ENCODE measurements at regions not wholly inside any gene's neighbourhood (a gene's known extent, or its start where the extent isn't known, plus 50 kb on each side); places are given as distances from the start of the nearest gene placed in this dataset.

DNA sequence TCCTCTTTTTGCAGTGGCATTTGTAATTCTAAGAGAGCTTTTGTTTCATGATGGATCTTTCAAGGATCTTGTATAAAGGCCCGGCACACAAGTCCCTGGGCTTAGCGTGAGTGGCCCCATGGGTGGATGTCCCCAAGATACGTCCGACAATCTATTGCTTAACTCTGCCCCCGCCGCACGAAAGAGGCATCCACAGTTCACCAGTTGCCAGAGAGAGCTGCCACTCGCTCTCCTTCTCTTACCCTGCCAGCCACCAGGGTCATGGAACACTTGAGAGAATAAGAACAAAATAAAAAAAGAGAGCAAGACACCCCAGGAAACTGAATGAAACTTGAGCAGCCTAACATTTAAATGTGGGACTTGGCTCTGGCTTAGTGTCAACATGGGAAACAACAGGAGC is 92.3 kb downstream of the CTAGE1 start:
- no peak overlapping the region for H3K4me2 ChIP-seq (ENCODE audit: low read length)

DNA sequence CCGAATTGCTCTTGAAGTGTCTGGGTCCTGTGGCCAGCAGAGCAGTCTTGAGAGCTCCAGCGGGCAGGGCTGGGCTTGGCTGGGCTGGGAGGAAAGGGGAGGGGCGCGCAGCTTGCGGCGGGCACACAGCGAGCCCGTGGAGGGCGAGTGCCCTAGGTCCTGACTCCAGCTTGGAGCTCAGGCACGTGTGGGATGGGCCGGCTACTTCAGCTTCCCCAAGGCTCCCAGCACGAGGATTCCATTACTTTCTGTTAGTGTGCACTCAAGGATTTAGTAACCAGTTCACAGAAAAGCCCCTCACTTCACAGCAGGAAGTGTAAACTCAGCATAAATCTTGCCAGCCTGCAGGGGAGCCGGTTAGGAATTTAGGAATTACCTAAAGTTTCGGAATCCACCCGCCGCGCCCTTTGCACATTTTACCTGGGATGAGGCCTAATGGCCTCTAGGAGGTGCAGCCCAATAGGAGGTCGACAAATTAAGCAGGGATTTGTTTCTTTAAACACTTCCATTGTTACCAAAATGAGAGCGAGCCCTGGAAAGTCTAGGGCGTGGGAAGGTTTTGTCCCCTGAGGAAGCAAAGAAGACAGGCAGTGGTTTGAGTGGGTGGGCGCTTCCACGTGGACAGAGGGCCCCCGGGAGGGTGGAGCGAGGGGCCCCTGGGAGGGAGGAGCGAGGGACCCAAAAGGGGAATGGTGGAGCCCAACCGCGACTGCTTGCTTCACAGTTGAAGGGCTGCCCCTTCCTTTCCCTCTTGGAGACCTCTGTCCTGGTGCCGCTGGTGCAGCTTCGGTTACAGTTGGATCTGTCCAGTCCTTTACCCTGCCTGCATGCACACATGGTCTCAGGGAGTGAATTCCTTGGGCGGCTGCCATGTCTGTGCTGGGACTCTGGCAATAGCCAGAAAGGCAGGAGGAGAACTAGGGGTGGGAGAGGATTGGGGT is 93.3 kb downstream of the CTAGE1 start:
- no peaks in the 10 kb centered on the region for H3K9me3 ChIP-seq (replicated peaks; ENCODE audit: low read length)
- H3K9ac ChIP-seq (ENCODE audit: low read depth, low read length): no peak overlapping the region
- H3K4me3 ChIP-seq (ENCODE audit: low read length): no peak overlapping the region
- H3K36me3 ChIP-seq (ENCODE audit: insufficient read depth, low read length): no peaks in the 10 kb centered on the region
- H3K4me1 ChIP-seq (ENCODE audit: control insufficient read depth, insufficient read depth, low read length): no peaks in the 10 kb centered on the region
- no peaks in the 10 kb centered on the region for H3K27me3 ChIP-seq (ENCODE audit: control insufficient read depth, insufficient read depth, low read length)
- no peak overlapping the region for H3K4me2 ChIP-seq (ENCODE audit: low read length)

More for the DNA sequence above, 92.3 kb downstream of the CTAGE1 start:
- H3K36me3 ChIP-seq (ENCODE audit: insufficient read depth, low read length): no peaks in the 10 kb centered on the region
- H3K9me3 ChIP-seq (replicated peaks; ENCODE audit: low read length): no peaks in the 10 kb centered on the region
- no peaks in the 10 kb centered on the region for H3K4me1 ChIP-seq (ENCODE audit: control insufficient read depth, insufficient read depth, low read length)
- no peaks in the 10 kb centered on the region for H3K27me3 ChIP-seq (ENCODE audit: control insufficient read depth, insufficient read depth, low read length)
- H3K9ac ChIP-seq (ENCODE audit: low read depth, low read length): no peak overlapping the region
- no peak overlapping the region for H3K4me3 ChIP-seq (ENCODE audit: low read length)

DNA sequence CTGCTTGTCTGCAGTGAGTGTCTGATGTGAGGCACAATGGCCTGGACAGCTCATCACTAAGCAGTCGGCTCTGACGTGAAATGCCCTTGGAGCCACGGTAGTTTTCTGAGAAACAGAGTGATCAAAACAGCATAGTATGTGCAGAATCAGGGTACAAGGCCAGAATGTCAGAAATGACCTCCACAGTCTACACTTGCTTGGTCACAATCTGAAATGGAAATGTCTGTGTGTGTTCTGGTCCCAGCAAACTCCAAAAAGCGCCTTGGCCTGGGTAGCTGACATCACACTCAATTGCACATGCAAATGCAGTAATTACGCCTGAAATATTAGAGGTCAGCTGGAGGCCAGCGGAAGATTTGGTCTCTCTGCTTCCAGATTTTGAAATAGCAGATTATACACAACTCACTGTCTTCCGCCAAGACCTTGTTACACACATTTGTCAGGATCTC is 95.4 kb downstream of the CTAGE1 start:
- Histone ChIP-seq H3K27me3 (ENCODE audit: control insufficient read depth, insufficient read depth, low read length) (no peaks in the 10 kb centered on the region), H3K4me3 (ENCODE audit: low read length) (no peak overlapping the region), H3K9me3 (replicated peaks; ENCODE audit: low read length) (no peaks in the 10 kb centered on the region), H3K4me1 (ENCODE audit: control insufficient read depth, insufficient read depth, low read length) (no peaks in the 10 kb centered on the region), H3K4me2 (ENCODE audit: low read length) (no peak overlapping the region), H3K36me3 (ENCODE audit: insufficient read depth, low read length) (no peaks in the 10 kb centered on the region), H3K9ac (ENCODE audit: low read depth, low read length) (no peak overlapping the region)

DNA sequence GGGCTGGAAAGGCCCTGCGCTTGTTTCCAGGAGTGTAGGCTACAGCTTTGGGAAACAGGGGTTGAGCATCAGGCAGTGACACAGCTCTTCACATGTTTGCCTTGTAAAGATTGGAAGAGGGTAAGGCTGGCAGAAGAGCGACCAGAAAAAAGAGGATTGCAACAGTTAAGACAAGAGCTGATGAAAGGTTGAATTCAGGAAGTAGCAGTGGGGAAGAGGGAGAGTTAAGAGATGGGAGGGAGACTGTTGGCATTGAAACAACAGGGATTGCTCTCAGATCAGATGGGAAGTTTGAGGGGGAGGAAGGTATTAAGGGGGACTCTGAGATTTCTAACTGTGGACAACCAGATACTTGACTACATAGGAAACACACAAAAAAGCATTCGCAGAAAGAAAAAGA is 96.9 kb downstream of the CTAGE1 start:
- H3K36me3 ChIP-seq (ENCODE audit: insufficient read depth, low read length): no peaks in the 10 kb centered on the region
- H3K27me3 ChIP-seq (ENCODE audit: control insufficient read depth, insufficient read depth, low read length): no peaks in the 10 kb centered on the region
- no peaks in the 10 kb centered on the region for H3K4me1 ChIP-seq (ENCODE audit: control insufficient read depth, insufficient read depth, low read length)
- H3K4me2 ChIP-seq (ENCODE audit: low read length): no peak overlapping the region
- no peak overlapping the region for H3K9ac ChIP-seq (ENCODE audit: low read depth, low read length)
- no peaks in the 10 kb centered on the region for H3K9me3 ChIP-seq (replicated peaks; ENCODE audit: low read length)
- H3K4me3 ChIP-seq (ENCODE audit: low read length): no peak overlapping the region

DNA sequence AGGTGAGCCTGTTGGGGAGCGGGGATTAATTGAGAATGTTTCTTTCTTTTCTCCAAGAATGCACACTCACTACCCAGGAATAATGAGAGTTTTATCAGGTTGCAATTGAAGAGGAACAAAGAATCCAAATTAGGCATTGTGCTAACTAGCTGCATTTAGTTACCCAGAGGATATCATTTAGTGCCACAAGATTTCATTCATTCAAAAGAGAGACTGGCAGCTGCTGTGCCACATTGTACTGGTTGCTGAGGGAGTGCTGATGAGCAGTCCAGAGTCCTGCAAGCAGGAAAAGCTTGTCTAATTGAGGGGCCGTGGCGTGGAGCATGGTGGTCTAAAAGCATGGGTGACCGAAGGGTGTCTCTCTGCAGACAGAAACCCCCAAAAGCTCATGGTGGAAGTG is 97.6 kb downstream of the CTAGE1 start:
- Histone ChIP-seq H3K4me3 (ENCODE audit: low read length) (no peak overlapping the region), H3K4me1 (ENCODE audit: control insufficient read depth, insufficient read depth, low read length) (no peaks in the 10 kb centered on the region), H3K9ac (ENCODE audit: low read depth, low read length) (no peak overlapping the region), H3K9me3 (replicated peaks; ENCODE audit: low read length) (no peaks in the 10 kb centered on the region), H3K36me3 (ENCODE audit: insufficient read depth, low read length) (no peaks in the 10 kb centered on the region), H3K27me3 (ENCODE audit: control insufficient read depth, insufficient read depth, low read length) (no peaks in the 10 kb centered on the region), H3K4me2 (ENCODE audit: low read length) (no peak overlapping the region)

DNA sequence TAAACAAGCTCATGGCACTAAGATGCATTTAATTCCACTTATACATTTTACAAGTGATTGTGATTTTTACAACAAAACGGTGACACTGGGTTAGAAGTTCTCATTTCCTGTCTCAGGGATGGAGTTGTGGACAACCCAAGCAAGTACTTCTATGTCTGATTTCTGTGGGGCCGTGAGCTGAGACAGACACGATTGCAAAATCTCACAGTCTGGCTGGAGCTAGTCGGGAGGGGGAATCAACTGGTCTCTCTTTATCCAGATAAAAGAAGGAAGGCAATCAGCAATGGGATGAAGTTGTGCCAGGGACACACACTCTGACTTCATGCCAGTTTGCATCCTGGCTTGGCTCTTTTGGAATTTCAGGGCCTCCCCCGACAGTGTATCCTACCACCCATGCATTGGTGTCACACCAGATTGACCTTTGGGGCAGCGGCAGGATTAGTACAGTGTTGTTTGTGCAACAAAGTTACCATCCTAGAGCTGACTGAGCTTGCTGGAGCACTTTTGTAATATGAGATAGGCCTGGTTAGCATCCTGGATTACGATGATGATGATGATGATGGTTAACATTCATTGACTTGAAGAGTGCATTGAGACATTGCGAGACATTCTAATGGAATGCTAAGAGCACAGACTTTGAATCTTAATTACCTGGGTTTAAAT is 98.8 kb downstream of the CTAGE1 start:
- H3K27me3 ChIP-seq (ENCODE audit: control insufficient read depth, insufficient read depth, low read length): no peaks in the 10 kb centered on the region
- H3K4me3 ChIP-seq (ENCODE audit: low read length): no peak overlapping the region
- no peaks in the 10 kb centered on the region for H3K36me3 ChIP-seq (ENCODE audit: insufficient read depth, low read length)
- no peak overlapping the region for H3K9ac ChIP-seq (ENCODE audit: low read depth, low read length)
- H3K4me2 ChIP-seq (ENCODE audit: low read length): no peak overlapping the region
- H3K4me1 ChIP-seq (ENCODE audit: control insufficient read depth, insufficient read depth, low read length): no peaks in the 10 kb centered on the region
- no peaks in the 10 kb centered on the region for H3K9me3 ChIP-seq (replicated peaks; ENCODE audit: low read length)

DNA sequence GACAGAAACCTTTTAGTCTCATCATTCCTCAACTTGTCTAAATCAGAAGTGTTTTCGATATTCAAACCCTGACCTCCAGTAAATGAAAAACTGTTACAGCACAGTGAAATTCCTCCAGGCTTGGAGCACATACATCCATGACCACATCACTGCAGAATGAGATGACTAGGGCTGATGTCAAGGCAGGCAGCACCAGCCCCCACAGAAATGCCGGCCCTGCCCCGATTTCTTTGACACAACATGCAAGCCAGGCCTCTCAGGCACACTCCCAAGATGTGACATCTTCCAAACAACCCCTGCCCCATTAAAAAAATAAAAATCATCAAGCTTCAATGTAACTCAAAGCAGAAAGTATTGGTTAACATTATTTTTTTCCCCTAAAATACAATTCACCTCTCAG is 103.3 kb downstream of the CTAGE1 start:
- Histone ChIP-seq H3K36me3 (ENCODE audit: insufficient read depth, low read length) (no peaks in the 10 kb centered on the region), H3K9ac (ENCODE audit: low read depth, low read length) (no peak overlapping the region), H3K4me3 (ENCODE audit: low read length) (no peak overlapping the region), H3K9me3 (replicated peaks; ENCODE audit: low read length) (no peaks in the 10 kb centered on the region), H3K27me3 (ENCODE audit: control insufficient read depth, insufficient read depth, low read length) (no peaks in the 10 kb centered on the region), H3K4me2 (ENCODE audit: low read length) (no peak overlapping the region), H3K4me1 (ENCODE audit: control insufficient read depth, insufficient read depth, low read length) (no peaks in the 10 kb centered on the region)

DNA sequence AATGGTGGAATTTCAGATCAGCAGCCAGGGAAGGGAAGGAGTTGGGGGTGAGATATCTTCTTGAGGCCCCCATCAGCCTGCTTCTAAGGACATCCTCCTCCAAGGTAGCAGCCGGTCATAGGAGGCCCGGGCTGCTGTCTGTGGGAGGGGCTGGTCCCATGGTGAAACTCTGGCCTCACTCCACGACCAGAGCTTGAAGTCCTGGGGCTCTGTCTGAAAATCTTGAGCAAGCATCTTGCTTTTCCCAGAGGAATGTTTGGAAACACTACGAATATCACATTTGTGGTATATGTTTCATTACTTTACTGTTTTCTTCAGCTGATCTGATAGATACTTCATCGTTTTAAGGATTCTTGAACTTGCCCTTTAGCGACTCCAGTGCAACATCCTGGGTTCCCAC is 103.7 kb downstream of the CTAGE1 start:
- Histone ChIP-seq H3K9ac (ENCODE audit: low read depth, low read length) (no peak overlapping the region), H3K4me2 (ENCODE audit: low read length) (no peak overlapping the region), H3K4me1 (ENCODE audit: control insufficient read depth, insufficient read depth, low read length) (no peaks in the 10 kb centered on the region), H3K9me3 (replicated peaks; ENCODE audit: low read length) (no peaks in the 10 kb centered on the region), H3K4me3 (ENCODE audit: low read length) (no peak overlapping the region), H3K27me3 (ENCODE audit: control insufficient read depth, insufficient read depth, low read length) (no peaks in the 10 kb centered on the region), H3K36me3 (ENCODE audit: insufficient read depth, low read length) (no peaks in the 10 kb centered on the region)

DNA sequence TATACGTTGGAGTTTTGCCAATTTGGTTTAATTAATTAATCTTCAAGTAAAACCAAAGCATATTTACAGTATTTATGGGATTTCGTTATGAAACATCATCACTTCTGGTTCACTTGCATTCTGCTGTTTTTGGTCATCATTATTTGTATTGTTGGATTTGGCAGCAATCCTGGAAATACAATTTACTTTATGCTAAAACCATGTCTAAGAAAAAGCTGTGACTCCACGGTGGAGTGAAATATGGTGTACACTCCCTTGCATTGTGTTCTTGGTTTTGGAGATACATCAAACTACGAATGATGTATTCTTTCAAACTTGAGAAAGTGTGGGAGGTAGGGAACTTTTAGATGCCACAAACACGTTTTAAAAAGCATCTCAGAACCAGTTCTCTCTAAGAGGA is 106.4 kb downstream of the CTAGE1 start:
- H3K4me3 ChIP-seq (ENCODE audit: low read length): no peak overlapping the region
- no peak overlapping the region for H3K9ac ChIP-seq (ENCODE audit: low read depth, low read length)
- H3K4me2 ChIP-seq (ENCODE audit: low read length): no peak overlapping the region
- no peaks in the 10 kb centered on the region for H3K9me3 ChIP-seq (replicated peaks; ENCODE audit: low read length)
- no peaks in the 10 kb centered on the region for H3K4me1 ChIP-seq (ENCODE audit: control insufficient read depth, insufficient read depth, low read length)
- no peaks in the 10 kb centered on the region for H3K27me3 ChIP-seq (ENCODE audit: control insufficient read depth, insufficient read depth, low read length)
- no peaks in the 10 kb centered on the region for H3K36me3 ChIP-seq (ENCODE audit: insufficient read depth, low read length)

DNA sequence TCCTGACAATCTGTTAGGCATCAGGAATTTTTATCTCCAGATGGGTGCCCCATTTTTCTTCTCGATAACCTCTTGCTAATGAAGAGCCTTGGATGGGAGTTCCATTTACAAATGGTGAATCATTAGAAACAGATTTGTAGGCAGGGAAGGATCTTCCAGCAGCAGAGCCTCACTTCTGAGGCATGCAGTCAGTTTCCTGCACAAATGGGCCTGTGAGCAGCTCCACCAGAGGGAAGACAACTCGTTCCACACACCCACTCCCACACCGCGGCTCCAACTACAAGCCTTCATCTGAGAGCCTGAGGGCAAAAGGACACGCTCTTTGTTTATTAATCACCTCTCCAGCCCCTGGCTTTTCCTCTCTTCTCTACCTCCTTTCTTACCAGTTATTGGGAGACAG is 108.5 kb downstream of the CTAGE1 start:
- H3K36me3 ChIP-seq (ENCODE audit: insufficient read depth, low read length): no peaks in the 10 kb centered on the region
- H3K9me3 ChIP-seq (replicated peaks; ENCODE audit: low read length): no peaks in the 10 kb centered on the region

DNA sequence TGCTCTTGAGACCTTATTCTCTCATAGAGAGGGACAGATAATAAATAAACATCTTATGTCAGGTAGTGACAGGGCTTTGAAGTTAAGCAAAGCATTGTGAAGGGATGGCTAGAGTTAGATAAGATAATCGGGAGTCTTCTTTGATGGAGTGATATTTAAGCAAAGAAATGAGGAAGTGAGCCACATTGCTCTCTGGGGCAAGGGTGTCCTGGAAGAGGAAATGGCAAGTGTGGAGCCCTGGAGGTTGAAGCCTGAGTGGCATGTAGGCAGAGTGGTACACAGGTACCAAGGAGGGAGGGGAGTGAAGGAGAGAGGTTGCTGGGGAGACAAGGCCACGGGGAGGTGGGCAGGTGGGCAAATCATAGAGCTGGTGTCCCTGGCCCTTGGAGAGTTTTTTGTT is 110.2 kb downstream of the CTAGE1 start:
- H3K9ac ChIP-seq (ENCODE audit: low read depth, low read length): no peak overlapping the region
- H3K9me3 ChIP-seq (replicated peaks; ENCODE audit: low read length): no peaks in the 10 kb centered on the region
- H3K4me1 ChIP-seq (ENCODE audit: control insufficient read depth, insufficient read depth, low read length): no peaks in the 10 kb centered on the region
- no peaks in the 10 kb centered on the region for H3K36me3 ChIP-seq (ENCODE audit: insufficient read depth, low read length)
- no peak overlapping the region for H3K4me3 ChIP-seq (ENCODE audit: low read length)
- H3K27me3 ChIP-seq (ENCODE audit: control insufficient read depth, insufficient read depth, low read length): no peaks in the 10 kb centered on the region
- no peak overlapping the region for H3K4me2 ChIP-seq (ENCODE audit: low read length)

More for the DNA sequence above, 108.5 kb downstream of the CTAGE1 start:
- Histone ChIP-seq H3K27me3 (ENCODE audit: control insufficient read depth, insufficient read depth, low read length) (no peaks in the 10 kb centered on the region), H3K9ac (ENCODE audit: low read depth, low read length) (no peak overlapping the region), H3K4me1 (ENCODE audit: control insufficient read depth, insufficient read depth, low read length) (no peaks in the 10 kb centered on the region), H3K4me2 (ENCODE audit: low read length) (no peak overlapping the region), H3K4me3 (ENCODE audit: low read length) (no peak overlapping the region)

All from skeletal muscle satellite cell (primary cell).